PC-9 (cell line): ENCODE measurements at regions not wholly inside any gene's neighbourhood (a gene's known extent, or its start where the extent isn't known, plus 50 kb on each side); places are given as distances from the start of the nearest gene placed in this dataset.

ENCODE experiments used
- CTCF ChIP-seq: fragments of 200-600 bp; sonication (generic); conservative IDR thresholded peaks from 2 replicates; pipeline ENCODE4 v1.6.1; 2017; ENCODE audit warnings: mixed run types, antibody characterized with exemption, mild to moderate bottlenecking, moderate library complexity
- EZH2 ChIP-seq: fragments of 200-600 bp; sonication (generic); IDR thresholded peaks from 2 replicates; pipeline ENCODE4 v1.8.0; 2017; ENCODE audit warnings: antibody characterized with exemption, low read depth

- TF ChIP-seq CTCF (no peak), EZH2 (no peak)
Observed at GRCh38 chr1:96971849-96972602, 250.4 kb downstream of the PTBP2 start.
